ENCODE measurements at regions not wholly inside any gene's neighbourhood (a gene's known extent, or its start where the extent isn't known, plus 50 kb on each side); places are given as distances from the start of the nearest gene placed in this dataset.

GRCh38 chr4:152075253-152075928 lies 314.6 kb upstream of the GATB start:
- TF ChIP-seq POLR2A (IDR thresholded peaks at IDR 0.05), result no peak
- TF ChIP-seq CTCF (IDR thresholded peaks at IDR 0.05), result no peak
- Histone ChIP-seq H3K27ac (no peak overlapping the region), H3K36me3 (no peaks in the 10 kb centered on the region), H3K4me1 (peaks cover 0 to 16% (median 0%) of the 10 kb centered on the region in 12 donors), H3K4me3 (no peak overlapping the region), H3K27me3 (no peaks in the 10 kb centered on the region), H3K9me3 (no peaks in the 10 kb centered on the region)
- ATAC-seq (no peak), DNase-seq (no peak)
- whole genome bisulfite sequencing, 4 donors, result 56 to 73% (median 64%) methylated on average over 5 to 8 of the region's 8 CpGs
- intact Hi-C loops (cut with DNase I), result no loop called here

GRCh38 chr4:152074573-152074972 lies 313.8 kb upstream of the GATB start:
- Histone ChIP-seq H3K27ac (no peak overlapping the region), H3K4me3 (no peak overlapping the region), H3K9me3 (no peaks in the 10 kb centered on the region), H3K36me3 (no peaks in the 10 kb centered on the region), H3K4me1 (peaks cover 0 to 16% (median 0%) of the 10 kb centered on the region in 12 donors), H3K27me3 (no peaks in the 10 kb centered on the region)
- no peak for ATAC-seq
- TF ChIP-seq CTCF (IDR thresholded peaks at IDR 0.05) (no peak), POLR2A (IDR thresholded peaks at IDR 0.05) (no peak)
- intact Hi-C loops (cut with DNase I), result no loop called here
- no peak for DNase-seq
- WGBS, 4 donors, result 75 to 100% (median 80%) methylated on average over 1 of the region's 1 CpG

- Histone ChIP-seq H3K4me3 (no peak overlapping the region), H3K4me1 (peaks cover 0 to 16% (median 0%) of the 10 kb centered on the region in 12 donors), H3K36me3 (no peaks in the 10 kb centered on the region), H3K27ac (no peak overlapping the region), H3K27me3 (no peaks in the 10 kb centered on the region), H3K9me3 (no peaks in the 10 kb centered on the region)
- WGBS, 4 donors, result 50 to 83% (median 70%) methylated on average over 1 of the region's 1 CpG
- ATAC-seq (no peak), DNase-seq (no peak)
- TF ChIP-seq POLR2A (IDR thresholded peaks at IDR 0.05) (no peak), CTCF (IDR thresholded peaks at IDR 0.05) (no peak)
- intact Hi-C loops (cut with DNase I), result no loop called here
These were observed 313.3 kb upstream of the GATB start for GRCh38 chr4:152074088-152074437.

GRCh38 chr4:152073351-152074087 lies 312.7 kb upstream of the GATB start:
- intact Hi-C loops (cut with DNase I), result no loop called here
- no peak for TF ChIP-seq POLR2A (IDR thresholded peaks at IDR 0.05)
- no peak for TF ChIP-seq CTCF (IDR thresholded peaks at IDR 0.05)
- peak overlapping the region in 1 of 12 donors; percentile 77 for H3K27ac ChIP-seq
- no peak overlapping the region for H3K4me3 ChIP-seq
- no peaks in the 10 kb centered on the region for H3K36me3 ChIP-seq
- H3K9me3 ChIP-seq, result no peaks in the 10 kb centered on the region
- H3K27me3 ChIP-seq, result no peaks in the 10 kb centered on the region
- ATAC-seq (peak in 3 of 4 donors; percentile 46 to 67 (median 66)), DNase-seq (peak in 2 of 5 donors; percentile 36 to 56)
- 57 to 75% (median 60%) methylated on average over 9 of the region's 9 CpGs for WGBS, 4 donors
- peaks cover 0 to 16% (median 0%) of the 10 kb centered on the region in 12 donors for H3K4me1 ChIP-seq
